Superior temporal gyrus (tissue), 1 donor: ENCODE measurements at regions not wholly inside any gene's neighbourhood (a gene's known extent, or its start where the extent isn't known, plus 50 kb on each side); places are given as distances from the start of the nearest gene placed in this dataset.

Experiments used
- DNase-seq: peaks from one replicate; pipeline ENCODE4 v3.0.0-alpha.2; 2016; ENCODE audit errors: extremely low spot score

DNA sequence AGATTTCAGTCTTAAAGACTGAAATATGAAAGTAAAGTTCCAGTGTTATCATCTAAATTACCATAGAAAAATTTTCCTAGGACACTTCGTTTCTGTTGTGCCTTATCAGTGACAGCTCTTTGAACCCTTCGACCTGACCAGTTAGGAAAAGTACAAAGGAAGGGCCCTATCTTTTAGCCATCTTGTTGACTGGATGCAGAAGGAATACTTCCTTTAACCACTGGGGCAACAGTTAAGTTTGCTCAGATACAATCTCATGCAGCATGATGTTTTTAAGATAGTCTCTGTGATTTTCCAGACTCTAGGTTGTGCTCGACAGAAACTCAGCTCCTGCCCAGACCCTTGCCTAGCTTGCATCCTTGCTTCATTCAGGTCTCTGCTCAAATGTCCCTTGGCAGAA lies 210.5 kb upstream of the RPS6KA3 start:
- no peak for DNase-seq

DNA sequence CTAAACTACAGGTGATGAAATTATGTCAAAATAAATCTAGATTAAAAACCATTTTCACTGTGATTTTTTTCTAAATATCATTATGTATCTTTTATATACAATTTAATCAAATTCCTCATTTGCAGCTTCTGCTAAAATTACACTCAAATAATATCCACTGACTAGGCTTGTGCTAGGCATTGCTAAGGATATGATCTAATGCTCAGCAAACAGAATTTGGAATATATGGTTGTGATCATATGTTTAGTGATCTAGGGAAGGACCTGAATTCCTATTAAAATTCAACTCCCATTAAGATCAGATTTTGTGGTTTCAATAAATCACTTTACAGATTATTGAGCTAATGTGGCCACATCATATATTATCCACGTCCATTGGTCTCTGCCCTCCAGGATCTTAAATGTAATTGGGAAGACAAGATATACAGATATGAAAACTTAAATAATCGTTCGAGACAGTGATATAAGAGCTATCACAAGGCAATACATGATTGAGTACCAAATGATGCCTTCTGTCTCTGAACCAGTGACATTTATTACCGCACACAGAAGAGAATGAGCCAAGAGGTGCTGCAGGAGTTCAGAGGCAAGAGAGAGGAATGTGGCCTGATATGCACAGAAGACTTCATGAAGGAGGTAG lies 206.0 kb upstream of the RPS6KA3 start:
- DNase-seq, result no peak

DNA sequence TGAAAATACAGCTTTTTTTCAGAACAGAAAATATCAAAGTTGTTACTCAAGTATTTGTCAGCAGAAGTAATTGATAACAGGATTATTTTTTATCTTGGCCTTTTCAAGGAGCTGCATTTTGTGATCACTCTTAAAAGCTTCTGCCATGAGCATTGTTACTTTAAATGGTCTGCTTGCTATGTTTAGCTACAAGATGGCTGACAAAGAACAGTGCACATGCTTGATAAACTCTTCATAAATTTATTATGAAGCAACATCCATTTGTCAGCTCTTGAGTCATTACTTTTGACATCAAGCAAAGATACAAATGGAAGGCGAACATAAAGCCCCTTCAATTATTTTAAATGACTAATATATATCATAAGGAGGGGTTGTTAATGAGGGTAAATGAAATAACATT lies 205.4 kb upstream of the RPS6KA3 start:
- no peak for DNase-seq

DNA sequence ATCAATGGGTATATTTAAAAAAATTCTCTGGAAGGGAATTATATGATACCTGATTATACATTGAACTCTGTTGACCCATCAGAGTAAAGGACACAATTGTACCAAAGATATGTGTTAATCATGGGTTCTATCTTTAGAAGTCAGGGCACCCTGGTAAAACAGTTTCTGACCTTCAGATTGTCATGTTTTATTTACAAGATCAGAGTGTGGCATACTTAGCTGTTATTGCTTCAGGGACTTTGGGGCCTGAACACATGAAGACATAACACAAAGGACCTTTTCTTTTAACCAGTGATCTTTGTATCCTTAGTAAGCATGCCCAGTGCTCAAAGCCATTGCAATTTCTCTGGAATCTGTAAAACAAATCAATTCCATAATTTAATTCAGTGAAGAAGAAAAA lies 204.8 kb upstream of the RPS6KA3 start:
- no peak for DNase-seq

DNA sequence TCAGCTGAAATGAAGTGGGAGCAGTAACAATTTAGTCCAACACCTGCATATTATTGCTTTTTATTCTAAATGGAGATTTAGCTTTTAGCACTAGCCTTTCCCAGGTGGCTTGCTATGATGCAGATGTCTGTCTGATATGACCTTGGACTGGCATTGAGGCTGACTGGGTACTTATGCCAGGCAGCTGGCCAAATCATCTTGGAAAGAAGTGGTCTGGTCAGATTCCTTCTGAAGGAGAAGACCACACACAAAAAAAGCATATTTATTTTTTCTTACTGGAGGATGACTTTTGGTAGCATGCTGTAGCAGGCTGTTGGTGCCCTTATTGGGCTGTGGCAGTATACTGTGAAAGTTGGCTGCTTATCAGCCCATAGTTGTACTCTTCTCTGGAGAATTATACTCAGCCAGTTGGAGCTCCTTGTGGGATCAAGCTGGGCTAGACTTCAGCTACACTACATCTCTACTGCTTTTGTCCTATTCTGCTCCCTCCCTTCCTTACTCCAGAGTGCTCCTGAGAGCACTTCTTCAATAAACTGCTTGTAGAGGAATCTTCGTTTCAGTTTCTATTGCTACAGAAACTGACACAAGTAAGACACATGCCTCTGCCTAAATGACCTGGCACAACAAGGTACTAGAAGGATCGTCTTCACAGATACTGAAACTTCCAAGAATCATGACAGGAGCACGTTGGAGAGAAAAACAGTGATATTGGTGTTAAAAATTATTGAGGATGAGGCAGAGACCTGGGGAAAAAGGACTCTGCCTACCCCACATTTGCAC lies 196.8 kb upstream of the RPS6KA3 start:
- DNase-seq, result no peak

DNA sequence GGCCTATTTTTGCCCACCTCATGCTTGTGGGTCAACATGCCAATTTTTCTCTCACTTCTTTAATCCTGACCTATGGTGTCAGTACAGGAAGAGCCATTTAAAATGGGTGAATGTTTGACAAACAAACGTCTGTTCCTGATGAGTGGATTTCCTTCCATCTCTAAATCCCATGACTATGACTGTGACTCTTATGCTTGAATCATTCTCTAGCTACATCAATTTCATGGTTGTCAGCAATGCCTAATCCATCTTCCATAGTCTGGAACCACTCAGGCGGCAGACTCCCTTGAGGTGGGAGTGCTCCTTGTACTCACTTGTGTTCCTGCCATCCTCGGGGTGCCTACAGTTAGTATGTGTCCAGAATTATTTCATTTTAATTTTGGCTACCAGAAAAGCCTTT lies 194.9 kb upstream of the RPS6KA3 start:
- DNase-seq, result no peak

DNA sequence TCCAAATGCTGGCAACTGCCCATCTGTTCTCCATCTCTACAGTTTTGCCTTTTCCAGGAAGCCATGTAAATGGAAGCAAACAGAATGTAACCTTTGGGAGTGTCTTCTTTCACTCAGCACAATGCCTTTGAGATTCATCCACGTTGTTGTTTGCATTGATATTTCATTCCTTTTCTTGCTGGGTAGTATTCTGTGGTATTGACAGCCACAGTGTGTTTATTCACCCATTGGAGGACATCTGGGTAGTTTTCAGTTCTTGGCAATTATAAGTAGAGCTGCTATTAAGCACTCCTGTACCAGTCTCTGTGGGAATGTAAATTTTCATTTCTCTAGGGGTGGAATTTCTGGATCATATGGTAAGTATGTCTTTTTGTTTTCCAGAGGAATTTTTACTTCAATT lies 194.3 kb upstream of the RPS6KA3 start:
- no peak for DNase-seq

DNA sequence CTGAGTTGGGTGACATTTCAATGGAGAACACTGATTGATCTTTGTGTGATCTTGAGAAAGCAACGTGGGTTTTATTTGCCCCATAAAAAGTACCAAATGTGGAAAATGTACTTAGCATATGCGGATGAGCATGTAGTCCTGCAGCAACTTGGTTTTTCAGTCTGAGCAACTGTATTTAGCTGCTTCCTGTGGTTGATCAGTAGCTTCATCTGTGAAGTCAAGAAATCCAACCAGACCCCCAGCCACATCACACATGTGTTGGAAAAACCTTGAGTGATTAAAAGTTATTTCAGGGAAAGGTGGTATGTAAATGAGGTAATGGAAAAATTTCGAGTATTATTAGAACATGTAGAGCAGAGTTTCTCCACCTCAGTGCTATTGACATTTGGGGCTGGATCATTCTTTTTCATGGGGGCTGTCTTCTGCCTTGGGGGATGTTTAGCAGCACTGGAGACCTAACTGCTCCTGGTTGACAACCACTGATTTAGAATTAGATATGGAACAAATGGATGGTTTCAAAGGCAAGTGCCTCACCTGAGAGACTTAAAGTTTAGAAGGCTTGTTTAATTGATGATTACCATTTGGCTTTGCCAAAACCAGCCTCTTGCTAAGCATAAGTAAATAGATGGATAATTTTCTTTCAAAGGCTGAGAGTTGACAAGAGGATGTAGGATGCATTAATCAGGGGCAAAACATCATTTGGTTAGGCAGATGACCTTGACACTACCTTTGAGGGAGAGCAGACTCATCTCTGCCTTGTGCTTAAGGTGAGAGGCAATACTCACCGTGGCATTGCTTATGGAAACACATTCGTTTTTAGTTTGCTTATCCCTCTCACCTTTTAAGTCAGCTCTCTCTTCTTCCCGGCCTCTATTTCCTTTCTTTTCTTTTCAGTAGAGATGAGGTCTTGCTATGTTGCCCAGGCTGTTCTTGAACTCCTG lies 193.0 kb upstream of the RPS6KA3 start:
- no peak for DNase-seq

DNA sequence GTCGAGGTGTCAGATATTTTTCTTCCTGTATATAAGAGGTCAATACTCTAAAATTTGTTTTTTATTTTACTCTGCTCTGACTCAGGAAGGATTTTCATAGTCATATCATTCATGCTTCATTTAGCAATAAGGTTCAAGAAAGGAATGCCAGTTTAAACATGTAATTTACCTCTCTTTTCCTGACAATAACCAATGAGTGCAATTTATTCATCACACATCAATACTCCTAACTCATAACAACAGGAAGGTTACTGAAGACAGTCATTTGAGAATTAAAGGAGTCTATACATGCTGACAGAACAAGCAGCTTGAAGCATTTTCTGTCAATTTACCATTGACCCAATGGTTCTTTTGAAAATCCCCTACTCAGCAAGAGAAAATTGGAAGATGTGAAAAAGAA lies 190.3 kb upstream of the RPS6KA3 start:
- DNase-seq, result no peak

DNA sequence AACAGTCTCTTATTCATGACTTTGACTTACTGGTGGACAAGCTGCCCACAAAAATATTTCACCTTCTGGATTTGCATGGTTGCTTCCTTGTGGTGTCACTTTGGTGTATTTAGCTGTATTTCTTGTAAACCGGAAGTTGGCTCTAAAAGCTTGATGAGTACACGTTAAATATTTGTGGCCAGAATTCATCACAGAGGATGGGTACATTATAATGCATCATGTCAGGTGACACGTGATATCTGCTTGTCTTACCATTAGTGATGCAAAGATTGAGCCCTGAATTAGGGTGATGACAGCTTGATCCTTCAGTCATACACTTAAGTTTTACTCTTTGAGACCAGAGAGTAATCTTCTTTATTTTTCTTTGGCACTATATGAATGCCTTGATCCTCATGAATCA lies 188.3 kb upstream of the RPS6KA3 start:
- no peak for DNase-seq

DNA sequence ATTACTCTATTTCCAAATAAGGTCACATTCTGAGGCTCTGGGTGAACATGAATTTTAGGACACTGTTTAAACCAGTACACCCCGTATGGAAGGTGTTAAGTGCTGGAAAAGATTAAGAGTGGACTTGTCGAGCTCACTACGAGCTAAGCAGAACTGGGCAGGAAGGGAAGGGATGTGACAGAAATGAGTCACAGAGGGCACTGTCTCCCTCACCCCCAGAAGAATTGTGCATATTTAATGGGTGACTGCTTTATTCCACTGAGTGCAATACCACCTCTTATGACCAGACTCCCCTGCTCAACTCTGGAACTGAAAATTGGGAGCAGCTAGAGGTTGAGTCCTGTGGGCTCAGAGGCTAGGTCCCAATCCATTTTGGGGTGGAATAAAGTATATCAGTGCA lies 187.4 kb upstream of the RPS6KA3 start:
- DNase-seq, result no peak

DNA sequence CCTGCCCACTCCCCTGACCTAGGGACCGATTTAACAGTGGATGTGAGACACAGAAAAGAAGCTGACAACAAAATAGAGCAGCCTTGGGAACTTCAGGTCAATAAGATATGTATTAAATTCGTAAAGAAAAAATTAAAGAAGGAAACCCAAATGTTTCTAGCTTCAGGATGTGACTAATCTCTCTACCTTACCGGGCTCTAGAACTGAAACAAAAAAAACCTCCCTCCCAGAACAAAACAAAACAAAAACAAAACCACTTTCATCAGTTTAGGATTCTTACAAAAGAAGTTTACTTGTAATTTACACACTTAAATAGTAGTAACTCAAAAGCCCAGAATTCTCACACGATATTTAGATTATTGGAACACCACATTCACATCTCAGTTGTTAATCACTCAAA lies 185.8 kb upstream of the RPS6KA3 start:
- DNase-seq, result no peak

DNA sequence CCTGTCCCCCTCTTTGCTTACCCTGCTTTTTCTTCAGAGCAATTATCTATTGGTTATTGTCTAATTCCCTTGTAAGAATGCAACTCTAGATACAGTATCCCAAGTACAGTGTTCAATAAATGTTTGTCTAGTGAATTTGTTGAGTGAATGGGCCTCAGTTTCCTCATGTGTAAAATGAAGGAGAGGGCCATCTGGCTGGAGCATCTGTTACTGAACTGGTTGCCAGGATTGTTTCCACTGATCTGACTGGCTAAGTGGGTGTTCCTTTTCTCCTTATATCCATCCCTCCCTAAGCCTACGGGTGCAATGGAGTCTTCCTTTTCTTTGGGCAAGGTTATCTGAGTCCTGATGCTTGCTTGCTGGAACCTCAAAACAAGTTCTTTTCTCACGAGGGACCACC lies 185.2 kb upstream of the RPS6KA3 start:
- DNase-seq, result no peak

DNA sequence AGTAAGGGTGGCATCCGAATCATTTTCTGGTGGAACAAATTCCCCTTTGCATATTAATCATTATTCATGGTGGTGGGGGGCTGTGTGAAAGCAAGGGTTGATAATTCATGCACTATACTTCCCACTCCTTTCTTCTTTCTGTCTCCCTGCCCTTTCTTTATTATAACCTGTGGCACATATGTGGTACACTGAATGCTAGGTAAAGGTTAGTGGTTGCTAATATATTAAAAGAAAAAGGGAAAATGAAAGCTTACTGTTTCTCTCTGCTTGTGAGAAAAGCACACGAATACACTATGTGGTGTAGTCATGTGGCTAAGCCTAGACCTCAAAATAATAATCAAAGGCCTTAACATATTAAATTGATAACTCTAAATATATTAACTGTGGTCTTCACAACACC lies 178.4 kb upstream of the RPS6KA3 start:
- DNase-seq, result no peak

DNA sequence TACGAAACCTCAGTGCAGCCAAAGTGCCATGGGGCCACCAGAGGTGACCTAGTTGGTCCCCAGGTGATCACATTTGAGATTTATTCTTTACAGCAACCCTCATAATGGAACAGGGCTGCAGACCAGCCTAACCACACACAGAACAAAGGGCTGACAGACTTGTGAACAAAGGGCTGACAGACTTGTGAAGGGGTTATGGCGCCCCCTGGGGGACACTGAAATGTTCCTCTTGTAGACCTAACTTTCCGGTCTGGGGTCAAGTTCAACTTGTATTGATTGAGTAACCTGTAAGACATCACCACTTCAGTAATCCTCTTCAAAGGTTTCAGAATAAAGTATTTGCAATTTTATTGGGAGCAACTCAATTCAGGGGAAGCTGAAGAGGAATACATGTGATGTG lies 175.9 kb upstream of the RPS6KA3 start:
- peak; percentile 75 for DNase-seq

DNA sequence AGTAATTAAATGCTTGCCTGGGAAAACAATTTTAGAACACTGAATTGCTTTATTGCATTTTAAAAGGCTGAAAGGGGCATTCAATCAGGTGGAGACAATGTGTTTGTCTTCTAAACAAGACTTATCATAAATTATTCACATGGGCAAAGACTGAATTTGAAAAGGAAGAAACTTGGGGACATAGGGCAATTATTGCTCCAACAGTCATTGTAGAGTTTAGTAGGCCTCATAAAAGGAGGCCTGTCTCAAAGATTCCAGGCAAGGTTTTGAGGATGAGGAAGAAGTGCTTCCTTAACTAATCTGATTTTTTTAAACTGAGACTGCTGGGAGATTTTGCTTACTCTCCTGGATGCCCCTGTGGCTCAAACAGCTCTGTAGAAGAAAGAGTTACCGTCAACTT lies 174.4 kb upstream of the RPS6KA3 start:
- no peak for DNase-seq

DNA sequence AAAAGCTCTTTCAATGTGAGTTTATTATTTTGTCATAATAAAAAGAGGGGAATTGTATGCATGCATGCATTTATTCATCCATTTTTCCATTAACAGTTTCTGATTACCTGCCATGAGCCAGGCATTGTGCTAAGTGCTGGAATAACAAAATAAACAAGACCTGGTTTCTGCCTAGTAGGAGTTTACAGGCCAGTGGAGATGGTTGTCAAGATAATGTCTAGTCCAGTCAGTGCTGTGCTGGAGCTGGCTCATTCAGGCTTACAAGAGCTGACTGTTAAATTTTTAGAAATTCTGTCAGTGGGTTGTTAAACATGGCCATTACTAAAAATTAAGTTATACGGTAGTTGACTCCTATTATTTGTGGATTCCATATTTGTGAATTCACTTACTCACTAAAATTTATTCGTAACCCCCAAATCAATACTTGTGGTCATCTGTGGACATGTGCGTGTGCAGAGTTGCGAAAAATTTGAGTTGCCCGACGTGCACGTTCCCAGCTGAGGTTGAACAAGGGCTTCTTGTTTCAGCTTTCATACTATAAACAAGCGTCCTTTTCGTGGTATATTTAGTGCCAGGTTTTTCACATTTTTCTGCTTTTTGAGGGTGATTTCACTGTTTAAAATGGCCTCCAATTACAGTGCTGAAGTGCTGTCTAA lies 172.3 kb upstream of the RPS6KA3 start:
- DNase-seq, result no peak

DNA sequence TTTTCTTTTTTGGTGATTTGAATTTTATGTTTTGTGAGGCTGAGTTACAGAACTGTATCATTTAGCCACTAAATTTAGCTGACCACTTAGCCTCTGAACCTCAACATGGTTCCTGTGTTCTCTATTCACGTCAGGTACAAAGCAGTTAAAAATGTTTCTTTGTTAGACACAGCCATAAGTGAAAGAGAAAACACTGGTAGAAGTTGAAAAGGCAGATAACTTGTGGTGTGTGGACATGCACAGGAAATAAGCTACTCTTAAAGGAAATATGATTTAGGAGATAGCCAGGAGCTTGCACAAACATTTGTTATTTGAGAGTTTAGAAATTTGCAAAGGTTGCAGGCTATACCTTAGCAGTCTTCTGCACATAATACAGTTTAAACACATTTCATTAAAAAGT lies 171.0 kb upstream of the RPS6KA3 start:
- DNase-seq, result no peak

DNA sequence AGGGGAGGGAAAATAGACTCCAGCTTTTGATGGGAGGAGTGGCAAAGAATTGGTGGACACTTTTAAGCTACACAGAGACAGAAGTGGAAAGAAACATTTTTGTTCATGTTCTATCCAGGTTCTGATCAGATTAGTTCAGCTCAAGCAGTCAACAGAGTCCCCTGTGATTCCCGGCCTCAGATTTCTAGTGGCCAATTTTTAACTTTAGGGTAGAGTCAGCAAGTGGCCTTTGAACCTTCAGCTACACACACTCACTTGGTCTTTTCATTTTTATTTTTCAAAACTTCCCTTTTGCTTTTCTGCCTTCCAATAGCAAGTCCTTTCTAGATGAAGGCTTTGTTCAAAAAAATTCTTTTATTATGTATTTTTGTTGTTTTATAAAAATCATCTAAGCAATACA lies 169.2 kb upstream of the RPS6KA3 start:
- DNase-seq, result no peak

DNA sequence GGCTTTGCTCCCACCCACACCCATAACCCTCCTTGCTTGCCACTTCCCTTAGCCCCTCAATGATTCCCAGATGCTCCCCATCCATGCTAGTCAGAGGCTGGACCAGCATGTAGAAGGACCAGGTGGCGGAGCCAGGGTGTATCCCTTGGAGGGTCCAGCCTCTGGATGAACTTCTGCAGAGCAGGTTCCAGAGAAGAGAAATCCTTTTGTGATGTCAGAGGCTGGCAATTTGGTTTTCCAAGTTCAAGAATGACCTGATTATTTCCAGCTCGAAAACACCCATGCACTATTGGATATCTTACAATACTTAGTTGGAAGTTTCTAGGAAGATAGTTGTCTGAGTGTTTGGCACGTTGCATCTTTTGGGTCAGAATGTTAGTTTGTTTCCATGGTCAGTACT lies 168.3 kb upstream of the RPS6KA3 start:
- DNase-seq, result no peak

DNA sequence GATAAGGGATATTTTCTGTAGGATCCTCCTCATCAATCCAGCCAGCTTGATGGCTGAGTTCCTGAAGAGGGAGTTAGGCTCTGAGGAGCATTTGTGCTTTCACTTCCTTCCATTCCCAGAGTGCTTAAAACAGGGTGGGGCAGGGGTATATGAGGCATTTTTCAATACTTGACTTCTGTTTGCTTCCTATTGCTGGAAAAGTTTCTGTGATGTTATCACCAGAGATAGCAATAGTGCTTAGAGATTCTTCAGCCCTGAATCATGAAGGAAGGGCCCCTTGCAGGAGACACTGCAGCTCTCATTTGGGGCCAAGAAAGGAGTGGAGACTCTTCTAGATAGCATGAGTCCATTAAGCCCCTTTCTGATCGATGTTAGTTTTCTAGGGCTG lies 166.7 kb upstream of the RPS6KA3 start:
- DNase-seq, result no peak

DNA sequence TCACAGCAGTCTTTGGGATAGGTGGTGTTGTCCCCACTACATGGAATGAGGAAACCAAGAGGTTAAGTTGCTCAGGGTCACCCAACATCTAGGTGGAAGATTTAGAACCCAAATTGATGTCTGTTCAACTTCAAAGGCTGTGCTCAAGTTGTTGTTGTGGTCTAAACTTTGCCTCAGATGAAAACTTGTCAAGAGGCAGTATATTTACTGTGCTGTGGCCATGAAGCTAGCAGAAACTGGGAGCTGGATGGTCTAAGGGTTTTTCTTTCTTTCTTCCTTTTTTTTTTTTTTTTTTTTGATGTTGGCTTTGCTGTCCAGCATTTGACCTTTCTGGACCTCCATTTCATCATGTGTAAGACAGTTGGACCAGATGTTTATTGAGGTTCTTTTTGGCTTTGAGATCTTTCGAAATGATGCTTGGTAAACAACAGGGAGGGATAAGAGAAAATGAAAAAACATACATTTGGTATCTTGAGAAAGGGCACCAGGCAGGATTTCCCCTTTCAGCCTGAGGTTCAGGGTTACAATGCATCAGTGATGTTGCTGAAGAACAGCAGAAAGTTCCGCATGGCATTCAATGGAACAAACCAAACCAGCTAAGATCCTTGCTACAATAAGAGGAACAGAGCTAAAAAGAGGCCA lies 166.2 kb upstream of the RPS6KA3 start:
- no peak for DNase-seq
